Mononuclear cell (primary cell): ENCODE measurements at regions not wholly inside any gene's neighbourhood (a gene's known extent, or its start where the extent isn't known, plus 50 kb on each side); places are given as distances from the start of the nearest gene placed in this dataset.

ENCODE experiments used
- H3K27me3 ChIP-seq: 2 replicates; pipeline ENCODE4 v1.6.0; 2011; ENCODE audit warnings: low read length, control low read depth; ENCODE audit not compliant: insufficient read depth
- H3K4me1 ChIP-seq: 2 replicates; pipeline ENCODE4 v1.5.1; 2011; ENCODE audit warnings: mild to moderate bottlenecking, low read length, control low read depth; ENCODE audit not compliant: insufficient read depth
- H3K4me3 ChIP-seq: 2 replicates; pipeline ENCODE4 v1.5.1; 2011; ENCODE audit warnings: mild to moderate bottlenecking, low read length, moderate library complexity
- H3K9me3 ChIP-seq: 2 replicates; pipeline ENCODE4 v1.5.1; 2011; ENCODE audit warnings: low read depth, mild to moderate bottlenecking, control low read depth, low read length

DNA sequence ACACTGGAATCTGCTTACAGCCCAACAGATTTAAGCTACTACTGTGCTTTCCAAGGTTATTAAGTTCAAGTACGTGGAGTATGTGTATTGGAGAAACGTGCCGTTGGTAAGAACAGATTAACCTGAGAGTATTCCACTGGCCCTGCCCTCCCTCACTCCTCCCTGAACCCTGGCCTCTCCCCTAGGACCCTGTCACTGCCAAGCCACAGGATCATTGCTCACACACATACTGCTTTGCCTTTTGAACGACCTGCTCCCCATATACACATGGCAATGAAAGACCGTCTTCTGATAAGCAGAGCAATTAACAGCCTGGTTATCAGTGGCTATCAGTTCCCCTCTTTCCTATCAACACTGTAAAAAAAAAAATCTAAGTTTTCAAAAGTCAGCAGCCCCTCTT is 458.9 kb upstream of the DYNLRB2 start:
- H3K9me3 ChIP-seq: no peaks in the 10 kb centered on the region
- no peak overlapping the region for H3K4me3 ChIP-seq
- H3K27me3 ChIP-seq: no peaks in the 10 kb centered on the region
- no peaks in the 10 kb centered on the region for H3K4me1 ChIP-seq

DNA sequence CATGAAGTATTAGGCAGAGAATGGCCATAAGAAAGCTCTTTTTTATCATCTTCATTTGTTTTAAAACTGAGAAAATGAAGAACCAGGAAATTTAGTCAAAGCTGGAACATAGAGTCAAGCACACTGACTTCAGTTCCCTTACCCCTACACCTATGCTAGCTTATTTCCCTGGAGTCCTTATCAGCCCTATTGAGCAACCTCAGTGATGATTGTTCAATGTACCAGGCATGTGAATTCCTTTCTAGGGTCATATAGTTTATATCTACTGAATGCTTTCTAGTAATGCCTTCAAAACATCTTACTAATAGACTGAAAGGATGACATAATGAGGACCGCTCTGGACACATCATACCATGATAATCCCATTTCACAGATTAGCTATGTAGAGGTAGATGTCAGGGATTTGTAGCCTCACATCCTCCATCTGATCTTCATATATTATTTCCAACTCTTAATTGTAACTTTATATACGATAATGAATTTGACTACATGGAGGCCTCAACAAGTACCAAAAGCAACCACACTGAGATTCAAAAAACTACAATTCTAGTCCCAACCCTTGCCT is 460.4 kb upstream of the DYNLRB2 start:
- Histone ChIP-seq H3K4me1 (no peaks in the 10 kb centered on the region), H3K27me3 (no peaks in the 10 kb centered on the region), H3K4me3 (no peak overlapping the region), H3K9me3 (no peaks in the 10 kb centered on the region)

DNA sequence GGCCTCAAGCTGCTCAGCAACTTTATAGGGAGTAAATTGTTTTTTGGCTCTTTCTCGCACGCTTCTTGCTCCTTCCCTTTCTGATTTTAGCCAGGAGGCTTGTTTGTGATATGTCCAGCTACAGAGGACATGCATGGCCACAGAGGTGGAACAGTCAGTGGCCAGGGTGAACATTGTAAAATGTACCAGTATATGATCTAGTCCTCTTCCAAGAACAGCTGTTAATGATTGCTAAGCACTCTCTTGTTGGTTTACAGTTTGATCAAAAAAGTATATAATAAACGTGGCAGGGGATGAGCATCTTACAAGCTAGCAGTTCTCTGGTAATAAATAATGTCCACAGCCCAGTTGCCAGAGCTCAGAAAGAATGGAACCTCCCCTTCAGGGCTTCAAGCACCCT is 461.7 kb upstream of the DYNLRB2 start:
- no peaks in the 10 kb centered on the region for H3K4me1 ChIP-seq
- no peaks in the 10 kb centered on the region for H3K9me3 ChIP-seq
- H3K4me3 ChIP-seq: no peak overlapping the region
- no peaks in the 10 kb centered on the region for H3K27me3 ChIP-seq

DNA sequence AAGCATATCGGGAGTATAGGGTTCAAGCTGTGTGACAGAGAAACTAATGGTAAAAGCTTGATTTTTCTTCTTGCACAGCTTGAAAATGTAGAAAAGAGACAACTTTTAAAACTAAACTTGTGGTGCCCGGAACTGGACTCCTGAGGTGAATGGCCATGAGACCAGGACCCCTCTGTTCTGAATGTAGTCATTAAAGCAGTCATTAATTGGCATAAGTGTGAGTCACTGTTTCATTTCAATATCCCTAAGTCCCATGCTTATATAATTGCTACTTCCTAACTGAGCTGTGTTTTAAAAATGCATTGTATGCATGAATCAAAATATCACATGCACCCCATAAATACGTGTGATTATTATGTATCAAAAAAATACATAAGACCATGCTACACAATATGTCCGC is 463.1 kb upstream of the DYNLRB2 start:
- H3K4me1 ChIP-seq: no peaks in the 10 kb centered on the region
- no peaks in the 10 kb centered on the region for H3K9me3 ChIP-seq
- no peaks in the 10 kb centered on the region for H3K27me3 ChIP-seq
- H3K4me3 ChIP-seq: no peak overlapping the region

DNA sequence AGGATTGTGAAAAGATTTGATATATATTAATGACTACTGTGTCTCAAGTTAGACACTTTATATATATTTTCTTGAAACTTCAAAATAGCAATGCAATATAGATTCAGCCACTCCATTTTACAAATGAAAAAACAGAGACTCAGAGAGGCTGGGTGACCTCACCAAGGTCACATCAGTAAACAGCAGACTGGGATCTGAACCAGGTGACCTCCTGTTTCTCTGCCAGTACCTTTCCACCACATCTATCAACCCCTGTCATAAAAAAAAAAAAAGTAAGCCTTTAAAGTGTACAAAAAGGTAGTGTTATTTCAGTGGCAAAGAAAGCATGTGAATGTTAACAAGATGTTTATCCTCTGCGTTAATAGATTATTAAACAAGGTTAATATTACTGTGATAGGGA is 466.5 kb upstream of the DYNLRB2 start:
- no peaks in the 10 kb centered on the region for H3K4me1 ChIP-seq
- H3K4me3 ChIP-seq: no peak overlapping the region
- no peaks in the 10 kb centered on the region for H3K27me3 ChIP-seq
- no peaks in the 10 kb centered on the region for H3K9me3 ChIP-seq

DNA sequence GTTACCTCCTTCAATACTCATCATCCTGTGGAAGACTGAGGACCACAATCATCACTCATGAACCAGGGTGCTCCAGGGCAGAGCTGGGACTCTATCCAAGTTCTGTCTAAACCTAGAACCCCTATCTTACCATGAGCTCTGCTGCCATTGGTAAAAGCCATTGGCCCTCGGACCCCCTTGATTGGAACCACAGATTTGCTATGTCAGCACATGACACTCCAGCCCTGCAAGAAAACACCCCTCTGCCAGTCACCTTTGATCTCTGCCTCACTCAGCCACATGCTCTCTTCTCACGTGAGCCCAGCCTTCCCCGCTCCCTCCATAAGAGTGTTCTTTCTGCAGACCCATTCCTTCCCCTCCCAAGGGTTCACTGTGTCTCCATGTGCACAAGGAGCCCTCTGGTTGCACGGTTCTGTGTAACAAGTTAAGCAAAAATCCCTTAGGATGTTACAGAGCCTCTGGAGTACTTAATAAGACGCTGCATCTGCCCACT is 468.8 kb upstream of the DYNLRB2 start:
- no peaks in the 10 kb centered on the region for H3K9me3 ChIP-seq
- H3K4me1 ChIP-seq: no peaks in the 10 kb centered on the region

DNA sequence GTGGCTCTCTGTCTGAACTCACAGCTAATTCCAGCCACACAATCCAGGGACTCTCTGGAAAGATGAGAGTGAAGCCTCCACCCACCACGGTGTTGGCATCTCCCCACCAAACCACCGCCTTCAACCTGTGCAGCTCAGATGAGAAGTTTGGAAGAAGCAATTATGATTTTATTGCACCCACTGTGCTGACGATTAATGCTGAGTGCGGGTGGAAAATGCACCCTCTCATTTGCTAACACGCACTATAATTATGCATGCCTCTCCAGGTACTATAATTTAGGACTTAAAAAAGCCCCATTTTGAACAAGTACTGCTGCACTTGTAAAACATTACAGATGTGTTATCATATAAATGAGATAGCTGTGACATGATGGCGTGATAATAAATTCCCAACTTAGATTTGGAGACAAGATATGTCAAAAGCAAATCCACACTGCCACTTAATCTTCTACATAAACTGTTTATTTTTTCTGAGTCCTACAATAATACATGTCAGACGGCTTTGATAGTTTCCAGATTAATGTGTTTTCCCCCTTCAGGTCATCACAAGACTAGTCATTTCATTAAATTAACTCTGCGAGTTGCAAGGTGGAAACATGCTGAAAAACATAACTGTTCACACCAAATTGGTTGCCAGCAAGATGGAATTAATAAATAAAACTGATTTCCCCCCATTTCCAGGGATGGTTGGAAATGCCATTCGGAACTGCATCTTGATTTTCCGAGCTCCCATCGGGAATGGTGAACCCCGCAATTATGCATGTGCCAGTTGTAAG is 466.5 kb upstream of the MAF start:
- H3K9me3 ChIP-seq: no peaks in the 10 kb centered on the region
- H3K4me3 ChIP-seq: no peak overlapping the region
- H3K27me3 ChIP-seq: no peaks in the 10 kb centered on the region
- no peaks in the 10 kb centered on the region for H3K4me1 ChIP-seq

More for the DNA sequence above, 468.8 kb upstream of the DYNLRB2 start:
- no peak overlapping the region for H3K4me3 ChIP-seq
- no peaks in the 10 kb centered on the region for H3K27me3 ChIP-seq

DNA sequence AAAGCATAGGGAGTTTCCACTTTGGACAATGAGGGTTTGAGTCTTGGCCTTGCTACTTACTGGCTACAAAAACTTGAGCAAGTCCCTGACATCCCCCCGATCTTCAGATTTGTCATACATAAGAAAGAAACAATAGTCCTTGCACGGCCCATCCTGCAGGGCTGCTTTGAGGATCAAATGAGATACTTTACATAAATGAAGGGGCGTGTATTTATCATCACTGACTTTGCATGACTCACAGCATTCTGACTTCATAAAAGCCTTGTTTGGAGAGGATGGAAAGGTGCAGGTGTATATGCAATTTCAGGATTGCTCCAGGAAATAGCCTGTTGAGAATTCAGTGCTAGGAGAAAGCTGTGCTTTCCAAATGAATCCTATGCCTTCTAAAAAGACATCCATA is 465.0 kb upstream of the MAF start:
- Histone ChIP-seq H3K27me3 (no peaks in the 10 kb centered on the region), H3K4me3 (no peak overlapping the region), H3K9me3 (no peaks in the 10 kb centered on the region), H3K4me1 (no peaks in the 10 kb centered on the region)

DNA sequence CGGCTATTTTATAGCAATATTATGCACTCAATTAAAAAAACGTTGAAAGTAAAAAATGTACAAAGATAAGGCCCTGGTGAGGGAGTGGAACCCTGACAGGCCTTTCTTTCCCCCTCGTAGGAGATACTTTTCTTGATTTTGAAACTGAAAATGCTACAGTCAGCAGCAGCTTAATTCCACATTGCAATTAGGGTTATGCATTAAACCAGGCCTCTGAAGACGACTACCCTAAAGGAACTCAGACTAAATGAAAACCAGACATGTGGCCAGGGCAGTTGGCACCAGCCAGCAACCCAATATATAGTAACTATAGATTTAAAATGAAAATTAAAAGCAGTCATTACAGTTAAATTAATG is 463.2 kb upstream of the MAF start:
- Histone ChIP-seq H3K4me1 (no peaks in the 10 kb centered on the region), H3K27me3 (no peaks in the 10 kb centered on the region), H3K4me3 (no peak overlapping the region), H3K9me3 (no peaks in the 10 kb centered on the region)

DNA sequence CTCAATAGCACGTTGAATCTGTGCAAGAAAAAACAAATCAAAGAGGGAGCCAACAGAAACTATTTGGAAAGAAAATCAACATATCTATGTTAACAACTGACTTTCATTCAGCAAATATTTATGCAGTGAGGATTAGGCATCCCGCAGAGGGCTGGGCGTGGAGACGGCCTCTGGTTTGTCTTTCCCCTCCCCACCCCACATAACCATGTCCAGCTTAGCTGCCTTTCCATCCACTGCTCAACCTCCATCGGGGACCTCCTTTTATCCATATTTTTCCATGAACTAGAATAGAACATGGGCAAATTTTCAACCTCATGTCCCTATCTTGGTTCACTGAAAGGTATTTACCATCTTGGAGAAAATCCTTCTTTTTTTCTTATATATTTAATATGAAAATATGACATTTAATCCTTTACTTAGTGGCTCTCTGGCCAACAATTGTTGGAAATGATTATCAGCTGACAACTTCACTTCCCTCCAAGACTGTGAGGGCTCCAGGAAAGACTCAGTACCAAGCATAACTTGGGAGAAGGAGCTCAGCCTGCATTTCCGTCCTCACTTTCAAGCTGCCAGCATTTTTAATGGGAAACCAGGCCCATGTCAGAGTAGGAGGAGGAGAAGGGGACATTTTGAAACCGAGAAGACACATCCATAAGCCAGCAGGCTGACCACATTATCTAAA is 462.6 kb upstream of the MAF start:
- Histone ChIP-seq H3K4me3 (no peak overlapping the region), H3K27me3 (no peaks in the 10 kb centered on the region), H3K4me1 (no peaks in the 10 kb centered on the region), H3K9me3 (no peaks in the 10 kb centered on the region)

DNA sequence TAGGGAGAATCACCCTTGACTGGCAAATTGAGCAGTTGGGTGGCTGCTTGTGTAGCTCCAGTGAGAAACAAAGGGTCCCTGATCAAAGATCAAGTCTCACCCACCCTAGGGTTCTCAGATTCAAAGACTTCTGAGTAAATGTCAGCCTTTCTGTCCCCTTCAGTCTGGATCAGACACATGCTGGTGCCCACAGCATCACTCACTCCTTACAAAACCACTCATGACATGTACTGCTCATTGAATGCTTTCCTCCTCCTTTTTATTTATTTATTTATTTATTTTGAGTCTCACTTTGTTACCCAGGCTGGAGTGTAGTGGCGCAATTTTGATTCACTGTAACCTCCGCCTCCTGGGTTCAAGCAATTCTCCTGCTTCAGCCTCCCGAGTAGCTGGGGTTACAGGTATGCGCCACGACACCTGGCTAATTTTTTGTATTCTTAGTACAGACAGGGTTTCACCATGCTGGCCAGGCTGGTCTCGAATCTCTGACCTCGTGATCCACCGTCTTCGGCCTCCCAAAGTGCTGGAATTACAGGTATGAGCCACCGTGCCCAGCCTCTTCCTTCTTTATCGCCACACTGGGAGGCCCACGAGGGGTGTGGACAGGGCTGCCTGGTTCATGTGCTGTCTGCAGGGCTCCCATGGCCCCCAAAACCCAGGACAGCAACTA is 462.0 kb upstream of the MAF start:
- H3K4me1 ChIP-seq: no peaks in the 10 kb centered on the region
- H3K4me3 ChIP-seq: no peak overlapping the region
- H3K27me3 ChIP-seq: no peaks in the 10 kb centered on the region
- H3K9me3 ChIP-seq: no peaks in the 10 kb centered on the region

DNA sequence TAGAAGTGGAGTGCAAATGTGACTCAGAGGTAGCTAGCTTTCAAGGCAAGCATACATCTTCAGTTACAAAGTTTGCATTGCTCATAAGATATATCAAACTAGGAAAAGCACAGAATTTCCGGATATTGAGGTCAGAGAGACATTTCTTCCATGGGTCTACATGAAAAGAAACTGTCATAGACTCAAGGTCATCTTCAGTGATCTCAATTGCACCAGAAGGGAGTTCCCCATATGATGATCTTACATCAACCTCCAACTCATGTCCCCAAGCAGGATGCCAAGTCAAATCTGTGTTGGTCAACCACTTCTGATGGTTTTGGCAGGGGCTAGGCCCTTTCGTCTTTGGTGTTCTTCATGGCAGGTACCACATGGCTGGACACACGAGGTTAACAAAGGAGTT is 459.9 kb upstream of the MAF start:
- Histone ChIP-seq H3K27me3 (no peaks in the 10 kb centered on the region), H3K9me3 (no peaks in the 10 kb centered on the region)

DNA sequence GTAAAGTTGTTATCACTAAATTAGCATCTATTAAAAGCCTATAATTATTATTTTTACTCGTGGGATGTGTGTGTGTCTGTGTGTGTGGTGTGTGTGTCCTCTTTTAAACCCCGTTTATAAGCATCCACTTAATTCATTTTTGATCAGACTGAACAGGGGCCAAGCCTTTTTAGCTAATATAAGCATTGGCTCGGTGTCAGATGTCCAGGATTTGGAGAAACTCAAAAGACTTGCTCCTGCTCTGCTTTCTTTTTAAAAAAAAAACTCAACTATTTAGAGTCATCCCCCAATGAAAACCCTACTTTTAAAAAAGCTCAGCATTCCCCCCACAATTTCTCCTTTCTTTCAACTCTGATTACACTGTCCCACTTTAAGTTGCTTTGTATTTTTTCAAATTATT is 459.3 kb upstream of the MAF start:
- Histone ChIP-seq H3K4me3 (no peak overlapping the region), H3K4me1 (no peaks in the 10 kb centered on the region)

More for the DNA sequence above, 459.9 kb upstream of the MAF start:
- no peaks in the 10 kb centered on the region for H3K4me1 ChIP-seq
- no peak overlapping the region for H3K4me3 ChIP-seq

DNA sequence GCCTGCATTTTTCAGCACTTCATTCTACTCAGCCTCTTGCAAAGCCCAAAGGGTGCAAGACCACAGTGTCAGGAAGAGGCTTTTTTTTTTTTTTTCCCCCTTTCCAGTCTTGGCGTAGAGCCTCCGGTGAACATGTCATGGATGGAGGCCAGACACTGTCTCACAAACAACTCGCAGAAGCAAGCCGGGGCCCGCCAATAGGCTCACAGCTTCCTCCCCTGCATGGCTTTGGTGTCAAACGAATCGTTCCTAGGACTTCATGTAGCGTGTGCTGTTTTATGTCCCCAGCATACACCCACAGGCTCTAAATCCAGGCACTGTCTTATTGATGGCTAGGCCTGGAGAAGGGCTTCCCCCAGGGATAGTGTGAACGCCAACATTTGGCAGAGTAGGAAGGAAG is 457.7 kb upstream of the MAF start:
- no peaks in the 10 kb centered on the region for H3K9me3 ChIP-seq
- no peaks in the 10 kb centered on the region for H3K27me3 ChIP-seq
- H3K4me1 ChIP-seq: no peaks in the 10 kb centered on the region
- H3K4me3 ChIP-seq: no peak overlapping the region

More for the DNA sequence above, 459.3 kb upstream of the MAF start:
- Histone ChIP-seq H3K9me3 (no peaks in the 10 kb centered on the region), H3K27me3 (no peaks in the 10 kb centered on the region)

DNA sequence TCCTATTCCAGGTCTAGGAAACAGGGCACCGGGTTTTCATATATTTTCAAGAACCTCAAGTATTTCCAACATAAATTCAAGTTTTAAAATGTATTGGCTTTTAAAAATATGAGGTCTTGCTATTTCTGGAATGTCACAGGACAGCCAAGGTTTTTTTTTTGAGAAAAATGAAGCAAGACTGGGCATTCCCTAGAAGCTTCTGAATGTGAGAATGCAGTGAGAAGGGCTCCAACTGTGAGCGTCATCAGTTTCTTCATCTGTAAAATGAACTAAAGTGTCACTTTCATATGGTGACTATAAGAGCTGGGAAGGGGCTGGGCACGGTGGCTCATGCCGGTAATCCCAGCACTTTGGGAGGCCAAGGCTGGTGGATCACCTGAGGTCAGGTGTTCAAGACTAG is 455.8 kb upstream of the MAF start:
- H3K27me3 ChIP-seq: no peaks in the 10 kb centered on the region
- no peaks in the 10 kb centered on the region for H3K4me1 ChIP-seq
- no peak overlapping the region for H3K4me3 ChIP-seq
- H3K9me3 ChIP-seq: no peaks in the 10 kb centered on the region
